ENCODE measurements at regions not wholly inside any gene's neighbourhood (a gene's known extent, or its start where the extent isn't known, plus 50 kb on each side); places are given as distances from the start of the nearest gene placed in this dataset.

DNA sequence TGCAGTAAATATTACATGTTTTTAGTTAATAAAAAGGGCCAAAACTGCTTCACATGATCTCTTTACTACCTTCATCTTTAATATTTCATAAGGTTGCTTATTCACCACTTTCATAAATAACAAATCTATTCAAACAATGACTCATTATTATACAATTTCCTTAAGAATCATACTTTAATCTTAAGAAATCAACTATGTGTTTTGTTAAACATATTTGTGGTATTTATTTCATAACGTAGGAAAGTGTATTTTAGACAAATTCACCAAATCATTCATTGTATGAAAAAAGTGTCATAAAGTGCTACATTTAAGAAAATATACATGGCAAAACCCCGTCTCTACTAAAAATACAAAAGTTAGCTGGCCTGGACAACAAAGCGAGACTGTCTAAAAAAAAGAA, 150.5 kb upstream of the RXFP1 start:
- TF ChIP-seq EZH2 (IDR thresholded peaks at IDR 0.05; ENCODE audit: low read length), result no peak
- TF ChIP-seq, protein P1, sequence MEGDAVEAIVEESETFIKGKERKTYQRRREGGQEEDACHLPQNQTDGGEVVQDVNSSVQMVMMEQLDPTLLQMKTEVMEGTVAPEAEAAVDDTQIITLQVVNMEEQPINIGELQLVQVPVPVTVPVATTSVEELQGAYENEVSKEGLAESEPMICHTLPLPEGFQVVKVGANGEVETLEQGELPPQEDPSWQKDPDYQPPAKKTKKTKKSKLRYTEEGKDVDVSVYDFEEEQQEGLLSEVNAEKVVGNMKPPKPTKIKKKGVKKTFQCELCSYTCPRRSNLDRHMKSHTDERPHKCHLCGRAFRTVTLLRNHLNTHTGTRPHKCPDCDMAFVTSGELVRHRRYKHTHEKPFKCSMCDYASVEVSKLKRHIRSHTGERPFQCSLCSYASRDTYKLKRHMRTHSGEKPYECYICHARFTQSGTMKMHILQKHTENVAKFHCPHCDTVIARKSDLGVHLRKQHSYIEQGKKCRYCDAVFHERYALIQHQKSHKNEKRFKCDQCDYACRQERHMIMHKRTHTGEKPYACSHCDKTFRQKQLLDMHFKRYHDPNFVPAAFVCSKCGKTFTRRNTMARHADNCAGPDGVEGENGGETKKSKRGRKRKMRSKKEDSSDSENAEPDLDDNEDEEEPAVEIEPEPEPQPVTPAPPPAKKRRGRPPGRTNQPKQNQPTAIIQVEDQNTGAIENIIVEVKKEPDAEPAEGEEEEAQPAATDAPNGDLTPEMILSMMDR (optimal IDR thresholded peaks at IDR 0.05 in 1 of 3, IDR thresholded peaks at IDR 0.05 in 1 of 3, conservative IDR thresholded peaks at IDR 0.05 in 1 of 3; ENCODE audit: extremely low read depth in 1 of 3, insufficient read depth in 2 of 3, low read length in 3 of 3), result no peak
